GM23248 (cell line): ENCODE measurements at regions not wholly inside any gene's neighbourhood (a gene's known extent, or its start where the extent isn't known, plus 50 kb on each side); places are given as distances from the start of the nearest gene placed in this dataset.

Experiments
- EZH2 ChIP-seq: fragments of 200-600 bp; sonication (generic); IDR thresholded peaks from 2 replicates; pipeline ENCODE4 v1.6.1; 2018; ENCODE audit warnings: antibody characterized with exemption, mild to moderate bottlenecking; ENCODE audit not compliant: insufficient read depth, poor library complexity, severe bottlenecking
- EZH2phosphoT487 ChIP-seq: fragments of 200-600 bp; sonication (generic); IDR thresholded peaks from 2 replicates; pipeline ENCODE4 v1.6.1; 2018; ENCODE audit warnings: antibody characterized with exemption, moderate library complexity, mild to moderate bottlenecking, low read depth; ENCODE audit not compliant: insufficient read depth

DNA sequence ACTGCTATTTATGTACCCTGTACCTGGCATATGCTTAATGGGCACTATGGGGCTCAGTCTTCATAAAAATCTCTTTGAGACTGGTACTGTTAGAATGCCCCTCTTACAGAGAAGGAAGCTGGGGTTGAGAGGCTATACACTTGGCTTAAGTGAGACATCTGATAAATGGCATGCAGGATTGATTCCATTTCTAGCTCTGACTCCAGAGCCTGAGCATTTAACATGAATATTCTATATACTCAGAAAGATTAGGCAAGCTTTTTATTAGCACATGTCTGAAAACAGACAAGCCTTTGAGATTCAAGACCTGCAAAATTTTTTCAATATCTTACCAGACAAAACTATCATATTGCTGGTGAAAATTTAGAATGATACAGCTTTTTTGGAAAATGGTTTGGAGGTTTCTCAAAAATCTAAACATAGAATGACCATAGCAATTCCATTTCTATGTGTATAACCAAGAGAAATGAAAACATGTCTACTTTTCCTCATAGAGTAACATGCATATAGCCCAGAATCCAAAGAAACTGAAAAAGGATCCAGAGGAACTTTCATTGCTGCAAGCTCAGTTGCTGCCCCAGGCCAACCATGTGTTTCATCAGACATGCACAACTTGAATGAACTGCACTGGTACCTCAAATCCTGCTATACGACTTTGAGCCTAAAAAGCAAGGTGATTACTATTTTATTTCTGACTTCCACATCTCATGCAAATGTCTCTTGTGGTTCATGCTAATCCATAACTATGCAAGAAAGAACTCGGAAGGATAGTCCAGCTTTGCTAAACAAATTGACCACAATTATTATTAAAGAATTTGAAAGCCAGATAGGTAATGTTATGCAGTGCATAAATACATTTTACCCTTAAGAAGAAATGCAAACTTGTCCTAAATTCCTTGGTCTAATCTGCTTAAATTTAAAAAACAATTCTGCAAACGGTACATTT is 389.0 kb upstream of the GRIA1 start:
- TF ChIP-seq EZH2 (no peak), EZH2phosphoT487 (no peak)
